Immature natural killer cell (primary cell): ENCODE measurements at regions not wholly inside any gene's neighbourhood (a gene's known extent, or its start where the extent isn't known, plus 50 kb on each side); places are given as distances from the start of the nearest gene placed in this dataset.
"Not testable (repeated sequence)": the region's sequence is repeated elsewhere in the genome, so short reads cannot be mapped to it uniquely, and the experiment has no call there.

Experiments used
- DNase-seq, 3 donors: peaks; one replicate each; pipeline ENCODE4 v3.0.0; 2022; ENCODE audit warnings: mixed read lengths in 1 of 3
- H3K27ac Mint-ChIP-seq, 6 donors: one replicate each; pipeline ENCODE4 v1.8.0; 2020; ENCODE audit warnings: mixed read lengths in 6 of 6, mild to moderate bottlenecking in 5 of 6, inconsistent platforms in 4 of 6, moderate library complexity in 3 of 6
- H3K27me3 Mint-ChIP-seq, 3 donors: one replicate each; pipeline ENCODE4 v1.8.0; 2020 to 2021; ENCODE audit warnings: low read depth in 3 of 3, mild to moderate bottlenecking in 3 of 3, mixed read lengths in 3 of 3, moderate library complexity in 3 of 3, inconsistent platforms in 1 of 3
- H3K36me3 Mint-ChIP-seq, 3 donors: one replicate each; pipeline ENCODE4 v1.8.0; 2020; ENCODE audit warnings: mixed read lengths in 3 of 3, inconsistent platforms in 2 of 3, mild to moderate bottlenecking in 2 of 3
- H3K4me1 Mint-ChIP-seq, 2 donors: one replicate each; pipeline ENCODE4 v1.8.0; 2020; ENCODE audit warnings: inconsistent platforms in 2 of 2, mild to moderate bottlenecking in 2 of 2, mixed read lengths in 2 of 2, moderate library complexity in 1 of 2
- H3K4me3 Mint-ChIP-seq, 5 donors: one replicate each; pipeline ENCODE4 v1.8.0; 2020; ENCODE audit warnings: mild to moderate bottlenecking in 5 of 5, mixed read lengths in 5 of 5, inconsistent platforms in 3 of 5, moderate library complexity in 3 of 5
- H3K9me3 Mint-ChIP-seq, 6 donors: one replicate each; pipeline ENCODE4 v1.8.0; 2020; ENCODE audit warnings: mild to moderate bottlenecking in 6 of 6, mixed read lengths in 6 of 6, inconsistent platforms in 4 of 6, moderate library complexity in 3 of 6

GRCh38 chr4:184335520-184335919 lies 117.8 kb upstream of the ENPP6 start:
- no peaks in the 10 kb centered on the region for H3K27me3 Mint-ChIP-seq
- peak overlapping the region in 1 of 5 donors; percentile 0 for H3K4me3 Mint-ChIP-seq
- H3K36me3 Mint-ChIP-seq = peaks cover 2 to 12% (median 10%) of the 10 kb centered on the region in 3 donors
- peaks cover 0 to 15% (median 5%) of the 10 kb centered on the region in 6 donors for H3K9me3 Mint-ChIP-seq
- H3K27ac Mint-ChIP-seq = peak overlapping the region in 3 of 6 donors; percentile 13 to 51 (median 45)
- DNase-seq = no peak
- H3K4me1 Mint-ChIP-seq = peaks cover 18 to 36% of the 10 kb centered on the region in 2 donors

- not testable (repeated sequence) for DNase-seq, H3K27me3 Mint-ChIP-seq, H3K36me3 Mint-ChIP-seq
- Mint-ChIP-seq H3K4me1 (peaks cover 27 to 52% of the 10 kb centered on the region in 2 donors), H3K9me3 (peaks cover 0 to 15% (median 3%) of the 10 kb centered on the region in 6 donors), H3K27ac (peak overlapping the region in 2 of 6 donors; percentile 22 to 40), H3K4me3 (peak overlapping the region in 1 of 5 donors; percentile 59)
These were observed 115.8 kb upstream of the ENPP6 start for GRCh38 chr4:184333446-184333845.

- no peak for DNase-seq
- Mint-ChIP-seq H3K36me3 (no peaks in the 10 kb centered on the region), H3K27ac (no peak overlapping the region), H3K4me3 (no peak overlapping the region), H3K4me1 (peaks cover 27 to 57% of the 10 kb centered on the region in 2 donors), H3K9me3 (peaks cover 0 to 2% (median 0%) of the 10 kb centered on the region in 6 donors), H3K27me3 (peaks cover 0 to 2% (median 0%) of the 10 kb centered on the region in 3 donors)
These were observed 113.8 kb upstream of the ENPP6 start for GRCh38 chr4:184331268-184331995.

- Mint-ChIP-seq H3K4me1 (peaks cover 22 to 50% of the 10 kb centered on the region in 2 donors), H3K4me3 (peak overlapping the region in 1 of 5 donors; percentile 7), H3K27ac (peak overlapping the region in 2 of 6 donors; percentile 16 to 77)
- not testable (repeated sequence) for DNase-seq, H3K36me3 Mint-ChIP-seq, H3K9me3 Mint-ChIP-seq, H3K27me3 Mint-ChIP-seq
These were observed 112.9 kb upstream of the ENPP6 start for GRCh38 chr4:184330517-184331094.

- peak overlapping the region in 4 of 6 donors; percentile 10 to 77 (median 50) for H3K27ac Mint-ChIP-seq
- DNase-seq = peak; percentile 26 to 49 (median 44)
- H3K4me1 Mint-ChIP-seq = peaks cover 16 to 43% of the 10 kb centered on the region in 2 donors
- peak overlapping the region in 2 of 5 donors; percentile 7 to 19 for H3K4me3 Mint-ChIP-seq
- peaks cover 0 to 2% (median 0%) of the 10 kb centered on the region in 3 donors for H3K27me3 Mint-ChIP-seq
- no peaks in the 10 kb centered on the region for H3K36me3 Mint-ChIP-seq
- H3K9me3 Mint-ChIP-seq = no peaks in the 10 kb centered on the region
These were observed 112.2 kb upstream of the ENPP6 start for GRCh38 chr4:184329659-184330400.

- no peak for DNase-seq
- no peak overlapping the region for H3K4me3 Mint-ChIP-seq
- peaks cover 16 to 37% of the 10 kb centered on the region in 2 donors for H3K4me1 Mint-ChIP-seq
- no peaks in the 10 kb centered on the region for H3K36me3 Mint-ChIP-seq
- peak overlapping the region in 2 of 6 donors; percentile 13 to 51 for H3K27ac Mint-ChIP-seq
- H3K27me3 Mint-ChIP-seq = peaks cover 0 to 2% (median 0%) of the 10 kb centered on the region in 3 donors
- no peaks in the 10 kb centered on the region for H3K9me3 Mint-ChIP-seq
These were observed 111.6 kb upstream of the ENPP6 start for GRCh38 chr4:184329235-184329634.

GRCh38 chr4:184328022-184328736 lies 110.5 kb upstream of the ENPP6 start:
- H3K36me3 Mint-ChIP-seq = no peaks in the 10 kb centered on the region
- peaks cover 12 to 29% of the 10 kb centered on the region in 2 donors for H3K4me1 Mint-ChIP-seq
- peak overlapping the region in 1 of 6 donors; percentile 55 for H3K27ac Mint-ChIP-seq
- no peak for DNase-seq
- H3K27me3 Mint-ChIP-seq = peaks cover 0 to 2% (median 0%) of the 10 kb centered on the region in 3 donors
- H3K9me3 Mint-ChIP-seq = no peaks in the 10 kb centered on the region
- no peak overlapping the region for H3K4me3 Mint-ChIP-seq

- DNase-seq = no peak
- H3K36me3 Mint-ChIP-seq = no peaks in the 10 kb centered on the region
- H3K27me3 Mint-ChIP-seq = peaks cover 0 to 4% (median 0%) of the 10 kb centered on the region in 3 donors
- no peak overlapping the region for H3K27ac Mint-ChIP-seq
- no peaks in the 10 kb centered on the region for H3K9me3 Mint-ChIP-seq
- no peak overlapping the region for H3K4me3 Mint-ChIP-seq
- H3K4me1 Mint-ChIP-seq = peaks cover 6 to 20% of the 10 kb centered on the region in 2 donors
These were observed 107.3 kb upstream of the ENPP6 start for GRCh38 chr4:184324939-184325477.

- Mint-ChIP-seq H3K27ac (no peak overlapping the region), H3K4me3 (no peak overlapping the region), H3K4me1 (peaks cover 2 to 5% of the 10 kb centered on the region in 2 donors), H3K36me3 (no peaks in the 10 kb centered on the region), H3K27me3 (peaks cover 0 to 4% (median 0%) of the 10 kb centered on the region in 3 donors), H3K9me3 (no peaks in the 10 kb centered on the region)
- no peak for DNase-seq
These were observed 104.8 kb upstream of the ENPP6 start for GRCh38 chr4:184322328-184323025.

- Mint-ChIP-seq H3K27ac (no peak overlapping the region), H3K36me3 (no peaks in the 10 kb centered on the region), H3K4me3 (no peak overlapping the region), H3K4me1 (peaks cover 2 to 5% of the 10 kb centered on the region in 2 donors), H3K27me3 (peaks cover 0 to 3% (median 0%) of the 10 kb centered on the region in 3 donors), H3K9me3 (peaks cover 0 to 1% (median 0%) of the 10 kb centered on the region in 6 donors)
- DNase-seq = no peak
These were observed 103.0 kb upstream of the ENPP6 start for GRCh38 chr4:184320631-184321030.

GRCh38 chr4:184318852-184319251 lies 101.2 kb upstream of the ENPP6 start:
- Mint-ChIP-seq H3K36me3 (no peaks in the 10 kb centered on the region), H3K4me1 (peaks cover 7 to 10% of the 10 kb centered on the region in 2 donors), H3K27ac (no peak overlapping the region), H3K27me3 (peaks cover 0 to 4% (median 0%) of the 10 kb centered on the region in 3 donors), H3K4me3 (no peak overlapping the region), H3K9me3 (peaks cover 0 to 1% (median 0%) of the 10 kb centered on the region in 6 donors)
- no peak for DNase-seq

GRCh38 chr4:184317234-184317918 lies 99.7 kb upstream of the ENPP6 start:
- Mint-ChIP-seq H3K27me3 (peaks cover 0 to 4% (median 0%) of the 10 kb centered on the region in 3 donors), H3K27ac (no peak overlapping the region), H3K4me3 (no peak overlapping the region), H3K36me3 (no peaks in the 10 kb centered on the region), H3K9me3 (peaks cover 0 to 1% (median 0%) of the 10 kb centered on the region in 6 donors), H3K4me1 (peaks cover 7 to 10% of the 10 kb centered on the region in 2 donors)
- DNase-seq = no peak
